ENCODE measurements at regions not wholly inside any gene's neighbourhood (a gene's known extent, or its start where the extent isn't known, plus 50 kb on each side); places are given as distances from the start of the nearest gene placed in this dataset.
A peak's percentile ranks its signal among the peaks of the same experiment; 100 is the strongest.
"Not testable (repeated sequence)": the region's sequence is repeated elsewhere in the genome, so short reads cannot be mapped to it uniquely, and the experiment has no call there.

DNA sequence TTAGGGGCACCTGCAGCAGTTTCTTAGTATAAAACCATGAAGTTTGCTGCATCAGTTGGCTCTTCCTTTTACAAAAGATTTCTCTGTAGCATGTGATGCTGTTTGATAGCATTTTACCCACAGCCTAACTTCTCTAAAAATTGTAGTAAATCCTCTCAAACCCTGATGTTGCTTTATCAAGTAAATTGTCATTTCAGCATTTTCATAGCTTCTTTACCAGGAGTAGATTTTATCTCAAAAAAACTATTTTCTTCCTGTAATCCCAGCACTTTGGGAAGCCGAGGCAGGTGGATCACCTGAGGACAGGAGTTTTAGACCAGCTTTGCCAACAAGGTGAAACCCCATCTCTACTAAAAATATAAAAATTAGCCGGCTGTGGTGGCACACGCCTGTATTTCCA, 144.5 kb upstream of the FOLH1 start:
- in situ Hi-C loops (cut with HindIII; ENCODE audit: low pct_unique_long_range_greater_than_20kb, low sequenced_read_pairs); DNase-seq (ENCODE audit: low read depth in 1 of 2, low spot score in 1 of 2): not testable (repeated sequence)

DNA sequence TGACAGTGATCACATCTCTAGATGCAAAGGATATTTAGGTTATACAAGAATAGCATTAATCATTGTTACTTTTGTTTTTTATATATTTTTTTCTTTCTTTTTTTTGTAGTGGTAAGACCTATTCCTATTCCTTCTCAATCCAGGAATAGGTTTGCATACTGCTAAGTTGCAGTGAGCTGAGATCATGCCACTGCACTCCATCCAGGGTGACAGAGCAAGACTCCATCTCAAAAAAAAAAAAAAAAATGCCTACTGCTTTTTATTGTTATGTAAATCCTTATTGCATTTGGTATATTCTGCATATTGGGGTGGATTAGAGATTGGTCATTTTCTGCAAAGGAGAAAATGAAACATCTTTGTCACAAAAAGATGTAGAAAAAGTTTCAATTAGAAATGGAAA, 138.2 kb upstream of the FOLH1 start:
- in situ Hi-C loops (cut with HindIII; ENCODE audit: low pct_unique_long_range_greater_than_20kb, low sequenced_read_pairs); DNase-seq (ENCODE audit: low read depth in 1 of 2, low spot score in 1 of 2): not testable (repeated sequence)

DNA sequence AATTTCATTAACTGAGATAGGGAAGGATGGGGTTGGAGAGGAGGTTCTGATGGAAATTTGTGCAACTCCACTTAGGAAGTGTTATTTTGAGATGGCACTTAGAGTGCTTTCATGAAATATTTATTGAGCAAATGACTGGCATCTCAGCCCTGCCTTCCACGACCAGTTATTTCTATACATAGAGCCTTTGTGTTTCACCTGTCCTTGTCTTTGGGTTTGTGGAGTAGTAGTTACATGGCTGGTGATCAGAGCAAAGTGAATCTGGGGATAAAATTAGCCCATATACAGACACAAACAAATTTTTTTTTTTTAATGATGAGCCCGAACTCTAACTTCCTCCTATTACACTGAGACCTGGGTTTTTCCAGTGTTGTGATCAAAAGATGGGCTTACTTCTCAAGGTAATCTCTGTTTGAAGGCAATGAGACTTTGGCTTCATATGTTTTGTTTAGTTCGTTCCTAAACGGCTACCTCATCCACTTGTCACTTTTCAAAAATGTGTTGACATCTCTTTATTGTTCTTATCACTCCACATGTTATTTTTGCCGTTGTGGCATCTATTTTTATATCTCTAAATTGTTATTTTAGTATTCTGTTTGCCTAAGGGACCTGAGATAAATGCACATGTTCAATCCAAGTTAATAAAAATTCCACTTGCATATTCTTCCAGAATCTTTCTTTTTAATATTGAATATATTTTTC, 120.2 kb upstream of the FOLH1 start:
- in situ Hi-C loops (cut with HindIII; ENCODE audit: low pct_unique_long_range_greater_than_20kb, low sequenced_read_pairs); DNase-seq (ENCODE audit: low read depth in 1 of 2, low spot score in 1 of 2): not testable (repeated sequence)

DNA sequence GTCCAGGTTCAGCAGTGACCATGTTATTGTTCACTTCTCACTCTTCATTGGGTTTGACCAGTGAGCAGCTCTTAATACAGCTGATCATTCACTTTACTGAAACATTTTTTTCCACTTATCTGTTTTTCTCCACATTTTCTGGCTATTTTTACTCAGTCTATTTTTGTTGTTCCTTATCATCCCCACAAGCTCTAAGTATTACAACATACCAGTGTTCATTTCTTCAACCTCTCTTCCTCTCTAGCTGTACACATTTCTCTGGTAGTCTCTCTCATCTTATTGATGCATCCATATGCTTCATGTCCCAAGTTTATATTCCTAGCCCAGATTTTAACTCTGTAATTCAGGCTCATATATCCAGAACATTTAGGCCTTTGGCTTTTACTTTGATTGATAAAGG, 119.4 kb upstream of the FOLH1 start:
- in situ Hi-C loops (cut with HindIII; ENCODE audit: low pct_unique_long_range_greater_than_20kb, low sequenced_read_pairs); DNase-seq (ENCODE audit: low read depth in 1 of 2, low spot score in 1 of 2): not testable (repeated sequence)

DNA sequence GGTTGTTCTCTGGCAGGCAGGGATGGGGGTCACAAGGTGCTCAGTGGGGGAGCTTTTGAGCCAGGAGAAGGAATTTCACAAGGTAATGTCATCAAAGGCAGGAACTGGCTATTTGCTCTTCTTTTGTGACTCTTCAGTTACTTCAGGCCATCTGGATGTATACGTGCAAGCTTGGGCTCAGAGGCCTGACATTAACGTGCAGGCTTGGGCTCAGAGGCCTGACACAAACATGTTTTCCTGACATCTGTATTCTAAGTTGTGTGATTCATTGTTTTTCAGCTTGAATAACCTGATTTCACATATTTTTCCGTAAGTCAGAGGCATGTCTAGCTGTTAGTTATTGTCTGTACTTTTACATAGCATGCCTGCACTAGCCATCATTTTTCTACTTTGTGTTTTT, 118.2 kb upstream of the FOLH1 start:
- in situ Hi-C loops (cut with HindIII; ENCODE audit: low pct_unique_long_range_greater_than_20kb, low sequenced_read_pairs); DNase-seq (ENCODE audit: low read depth in 1 of 2, low spot score in 1 of 2): not testable (repeated sequence)

DNA sequence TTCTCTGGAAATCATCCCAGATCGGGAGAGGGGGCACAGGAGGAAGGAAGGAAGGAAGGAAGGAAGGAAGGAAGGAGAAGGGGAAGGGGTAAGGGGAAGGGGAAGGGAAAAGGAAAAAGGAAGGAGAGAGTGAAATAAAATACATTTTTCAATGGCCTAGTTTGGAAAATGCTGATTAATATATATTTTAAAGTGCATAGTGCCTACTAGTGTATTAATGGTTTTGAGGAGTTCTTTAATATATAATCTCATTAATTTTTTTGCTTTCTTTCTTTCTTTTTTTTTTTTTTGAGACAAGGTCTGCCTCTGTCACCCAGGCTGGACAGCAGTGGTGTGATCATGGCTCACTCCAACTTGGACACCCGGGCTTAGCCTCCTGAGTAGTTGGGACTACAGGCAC, 107.8 kb upstream of the FOLH1 start:
- no peak for DNase-seq (ENCODE audit: low read depth in 1 of 2, low spot score in 1 of 2)
- in situ Hi-C loops (cut with HindIII; ENCODE audit: low pct_unique_long_range_greater_than_20kb, low sequenced_read_pairs): no loop called here
- no peak for TF ChIP-seq JUND (IDR thresholded peaks at IDR 0.05; ENCODE audit: low read depth)

DNA sequence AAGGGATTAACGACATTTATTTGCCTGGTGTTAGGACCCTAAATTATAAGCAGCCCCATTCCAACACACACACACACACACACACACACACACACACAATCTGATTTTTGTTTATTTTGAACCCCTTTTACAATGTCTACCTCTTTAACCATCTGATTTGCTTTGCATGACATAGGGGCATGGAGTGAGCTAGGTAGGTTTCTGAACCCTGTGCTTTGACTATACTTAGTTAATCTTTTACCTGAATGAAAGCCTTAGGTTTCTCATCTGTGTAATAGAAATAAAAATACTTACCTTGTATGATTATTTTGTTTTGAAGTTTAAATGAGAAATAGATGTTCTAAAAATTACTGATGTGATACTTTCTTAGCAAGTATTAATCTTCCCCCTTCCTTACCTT, 94.7 kb upstream of the FOLH1 start:
- in situ Hi-C loops (cut with HindIII; ENCODE audit: low pct_unique_long_range_greater_than_20kb, low sequenced_read_pairs): no loop called here

DNA sequence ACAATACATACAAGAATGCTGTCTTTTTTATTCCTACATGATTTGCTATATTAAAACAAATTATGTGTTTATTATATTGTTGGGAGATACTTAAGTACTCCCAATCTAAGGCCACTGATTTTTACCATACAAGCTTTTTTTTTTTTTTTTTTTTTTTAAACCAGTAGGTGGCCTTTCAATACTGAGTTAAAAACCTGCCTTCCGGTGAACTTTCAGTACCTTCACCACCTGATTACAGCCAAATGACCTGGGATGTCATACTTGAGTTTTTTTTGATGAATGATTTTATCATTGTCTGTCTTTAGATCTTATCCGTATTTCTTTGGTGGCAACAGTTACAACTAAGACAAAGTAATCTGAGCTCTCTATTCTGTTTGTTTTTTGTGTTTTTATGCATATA, 94.0 kb upstream of the FOLH1 start:
- no peak for TF ChIP-seq JUND (IDR thresholded peaks at IDR 0.05; ENCODE audit: low read depth)
- peak in 1 of 2 experiments; percentile 15 for DNase-seq (ENCODE audit: low read depth in 1 of 2, low spot score in 1 of 2)
- in situ Hi-C loops (cut with HindIII; ENCODE audit: low pct_unique_long_range_greater_than_20kb, low sequenced_read_pairs): no loop called here

More for the DNA sequence above, 94.7 kb upstream of the FOLH1 start:
- no peak for DNase-seq (ENCODE audit: low read depth in 1 of 2, low spot score in 1 of 2)
- TF ChIP-seq JUND (IDR thresholded peaks at IDR 0.05; ENCODE audit: low read depth): no peak

DNA sequence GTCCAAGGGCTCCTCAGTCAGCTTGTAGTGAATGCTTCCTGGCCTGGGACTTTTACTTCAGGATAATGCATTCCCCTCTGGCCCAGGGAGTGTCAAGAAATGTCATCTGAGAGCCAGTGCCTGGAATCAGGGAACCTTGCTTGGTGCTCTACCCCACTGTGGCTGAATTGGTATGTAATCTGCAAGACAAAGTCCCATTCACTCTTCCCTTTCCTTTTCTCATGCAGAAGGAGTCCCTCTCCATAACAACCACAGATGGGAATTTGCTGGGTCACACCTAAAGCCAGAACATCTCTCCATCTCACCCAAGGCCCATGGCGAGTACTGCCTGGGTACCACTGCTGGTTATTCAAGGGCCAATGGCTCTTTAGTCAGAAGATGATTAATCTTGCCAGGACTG, 89.6 kb upstream of the FOLH1 start:
- in situ Hi-C loops (cut with HindIII; ENCODE audit: low pct_unique_long_range_greater_than_20kb, low sequenced_read_pairs); DNase-seq (ENCODE audit: low read depth in 1 of 2, low spot score in 1 of 2): not testable (repeated sequence)

DNA sequence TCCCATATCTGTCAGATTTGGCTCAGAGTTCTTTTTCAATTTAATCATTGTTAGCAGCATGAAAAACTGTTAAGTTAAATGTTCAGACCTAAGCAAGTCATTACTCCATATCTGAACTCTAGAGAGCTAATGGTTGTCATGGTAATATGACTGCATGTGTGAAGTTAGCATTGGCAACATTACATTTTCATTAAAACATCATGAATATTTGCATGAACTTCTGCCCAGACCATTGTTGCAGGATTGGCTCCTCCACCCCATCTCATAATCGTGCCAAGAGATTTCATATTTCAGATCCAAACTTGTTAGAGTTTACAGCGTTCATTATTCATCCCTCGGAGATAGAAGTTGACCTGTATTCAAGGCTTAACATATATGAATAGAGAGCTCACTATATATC, 75.5 kb upstream of the FOLH1 start:
- DNase-seq (ENCODE audit: low read depth in 1 of 2, low spot score in 1 of 2); in situ Hi-C loops (cut with HindIII; ENCODE audit: low pct_unique_long_range_greater_than_20kb, low sequenced_read_pairs): not testable (repeated sequence)

DNA sequence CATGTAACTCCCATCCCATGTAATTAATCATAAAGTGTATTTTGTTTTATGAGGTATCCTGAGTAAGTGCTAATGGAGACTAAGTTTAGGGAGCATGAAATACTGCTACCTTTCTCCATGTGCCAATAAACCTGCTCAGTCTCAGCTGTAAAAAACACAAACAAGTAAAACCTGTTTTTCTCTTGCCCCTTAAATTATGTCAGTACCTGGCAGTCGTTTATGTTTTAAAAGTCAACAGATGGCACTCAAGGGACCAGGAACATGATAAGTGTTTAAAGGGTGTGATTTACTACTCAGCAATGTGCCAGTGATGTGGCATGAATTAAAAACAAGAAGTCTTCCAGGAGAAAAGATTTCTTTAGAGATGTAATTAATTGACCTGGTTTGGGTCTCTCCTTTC, 74.9 kb upstream of the FOLH1 start:
- DNase-seq (ENCODE audit: low read depth in 1 of 2, low spot score in 1 of 2): peak in 1 of 2 experiments; percentile 74
- in situ Hi-C loops (cut with HindIII; ENCODE audit: low pct_unique_long_range_greater_than_20kb, low sequenced_read_pairs): not testable (repeated sequence)

DNA sequence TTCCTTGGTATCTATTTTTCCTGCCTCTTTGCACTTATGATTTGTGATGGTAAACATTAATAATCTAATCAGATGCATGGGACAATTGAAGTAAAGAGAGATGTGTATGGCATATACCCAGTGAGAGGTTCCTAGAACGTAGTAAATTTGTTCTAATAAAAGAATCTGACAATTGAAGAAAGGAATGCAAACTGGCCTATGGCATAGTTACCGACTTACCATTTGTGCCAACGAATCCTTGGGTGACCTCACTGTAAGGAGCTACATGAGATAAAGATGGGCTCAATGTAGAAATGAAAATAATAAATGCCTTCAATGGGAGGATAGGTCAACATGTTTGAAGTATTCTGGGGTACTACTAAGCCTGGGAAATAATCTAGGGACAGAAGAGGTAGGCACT, 73.7 kb upstream of the FOLH1 start:
- DNase-seq (ENCODE audit: low read depth in 1 of 2, low spot score in 1 of 2); in situ Hi-C loops (cut with HindIII; ENCODE audit: low pct_unique_long_range_greater_than_20kb, low sequenced_read_pairs): not testable (repeated sequence)

DNA sequence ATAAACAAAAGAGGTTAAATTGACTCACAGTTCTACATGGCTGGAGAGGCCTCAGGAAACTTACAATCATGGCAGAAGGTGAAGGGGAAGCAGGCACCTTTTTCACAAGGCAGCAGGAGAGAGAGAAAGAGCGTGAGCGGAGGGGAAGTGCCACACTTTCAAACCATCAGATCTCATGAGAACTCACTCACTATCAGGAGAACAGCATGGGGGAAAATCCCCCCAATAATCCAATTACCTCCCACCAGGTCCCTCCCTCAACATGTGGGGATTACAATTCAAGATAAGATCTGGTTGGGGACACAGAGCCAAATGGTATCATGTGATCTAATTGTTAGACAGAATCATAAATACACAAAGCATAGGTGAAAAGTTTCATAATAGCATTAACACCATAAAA, 69.5 kb upstream of the FOLH1 start:
- in situ Hi-C loops (cut with HindIII; ENCODE audit: low pct_unique_long_range_greater_than_20kb, low sequenced_read_pairs); DNase-seq (ENCODE audit: low read depth in 1 of 2, low spot score in 1 of 2): not testable (repeated sequence)

All from T47D (cell line).